ENCODE measurements at regions not wholly inside any gene's neighbourhood (a gene's known extent, or its start where the extent isn't known, plus 50 kb on each side); places are given as distances from the start of the nearest gene placed in this dataset.

DNA sequence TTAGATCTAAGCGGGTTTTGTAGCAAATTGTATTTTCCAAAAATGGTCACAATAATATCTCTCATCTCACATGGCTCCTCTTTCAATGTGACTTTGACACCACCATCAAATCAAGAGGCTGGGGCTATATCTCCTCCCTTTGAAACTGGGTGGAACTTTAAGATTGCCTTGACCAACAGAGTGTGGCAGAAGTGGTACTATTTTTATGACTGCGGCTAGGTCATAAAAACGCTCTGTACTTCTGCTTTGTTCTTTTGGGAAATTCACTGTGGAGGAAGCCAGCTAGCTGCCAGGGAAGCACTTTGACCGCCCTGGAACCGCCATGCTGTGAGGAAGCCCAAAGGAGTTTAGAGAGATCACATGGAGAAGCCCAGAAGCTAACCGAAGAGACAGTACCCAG is 50.7 kb upstream of the ACOT11 start:
- no peak overlapping the region for H3K4me3 ChIP-seq (ENCODE audit: low read depth in 1 of 2, low read length in 2 of 2)
- peaks cover 0 to 2% of the 10 kb centered on the region in 2 donors for H3K9me3 ChIP-seq (ENCODE audit: control insufficient read depth in 2 of 2, insufficient read depth in 1 of 2, low read depth in 1 of 2, low read length in 1 of 2)
- peaks cover 5 to 8% of the 10 kb centered on the region in 2 donors for H3K4me1 ChIP-seq (ENCODE audit: control insufficient read depth in 2 of 2, insufficient read depth in 2 of 2, low read length in 1 of 2)
- no peak overlapping the region for H3K27ac ChIP-seq (ENCODE audit: low read depth in 2 of 2, low read length in 1 of 2)
- H3K27me3 ChIP-seq (ENCODE audit: control insufficient read depth in 1 of 2, insufficient read depth in 2 of 2, low read length in 2 of 2): peaks cover 0 to 6% of the 10 kb centered on the region in 2 donors
- H3K36me3 ChIP-seq (ENCODE audit: control insufficient read depth in 2 of 2, insufficient read depth in 2 of 2, low read length in 1 of 2): no peaks in the 10 kb centered on the region
- 79 to 92% methylated on average over 6 of the region's 6 CpGs for WGBS, 2 donors

DNA sequence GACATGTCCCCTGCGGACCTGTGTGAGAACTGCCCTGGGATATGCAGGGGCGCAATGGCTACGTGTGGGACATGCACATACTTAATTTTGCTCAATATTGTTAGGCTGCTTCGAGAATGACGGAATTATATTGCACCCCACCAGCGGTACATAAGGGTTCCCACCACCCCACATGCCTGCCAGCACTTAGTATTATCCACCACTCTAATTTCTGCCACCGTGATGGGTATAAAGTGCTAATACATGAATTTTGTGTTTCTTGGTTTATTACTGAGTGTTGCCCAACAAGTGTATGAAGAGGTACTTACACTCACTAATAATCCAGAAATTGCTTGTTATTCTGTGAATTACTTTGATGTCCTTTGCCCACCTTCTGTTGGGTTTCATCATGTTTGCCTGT is 52.1 kb upstream of the ACOT11 start:
- H3K9me3 ChIP-seq (ENCODE audit: control insufficient read depth in 2 of 2, insufficient read depth in 1 of 2, low read depth in 1 of 2, low read length in 1 of 2): peaks cover 0 to 2% of the 10 kb centered on the region in 2 donors
- H3K4me1 ChIP-seq (ENCODE audit: control insufficient read depth in 2 of 2, insufficient read depth in 2 of 2, low read length in 1 of 2): peaks cover 5 to 8% of the 10 kb centered on the region in 2 donors
- H3K27me3 ChIP-seq (ENCODE audit: control insufficient read depth in 1 of 2, insufficient read depth in 2 of 2, low read length in 2 of 2): peaks cover 0 to 6% of the 10 kb centered on the region in 2 donors
- no peak overlapping the region for H3K4me3 ChIP-seq (ENCODE audit: low read depth in 1 of 2, low read length in 2 of 2)
- no peak overlapping the region for H3K27ac ChIP-seq (ENCODE audit: low read depth in 2 of 2, low read length in 1 of 2)
- H3K36me3 ChIP-seq (ENCODE audit: control insufficient read depth in 2 of 2, insufficient read depth in 2 of 2, low read length in 1 of 2): no peaks in the 10 kb centered on the region
- WGBS, 2 donors: 73 to 92% methylated on average over 7 of the region's 7 CpGs

DNA sequence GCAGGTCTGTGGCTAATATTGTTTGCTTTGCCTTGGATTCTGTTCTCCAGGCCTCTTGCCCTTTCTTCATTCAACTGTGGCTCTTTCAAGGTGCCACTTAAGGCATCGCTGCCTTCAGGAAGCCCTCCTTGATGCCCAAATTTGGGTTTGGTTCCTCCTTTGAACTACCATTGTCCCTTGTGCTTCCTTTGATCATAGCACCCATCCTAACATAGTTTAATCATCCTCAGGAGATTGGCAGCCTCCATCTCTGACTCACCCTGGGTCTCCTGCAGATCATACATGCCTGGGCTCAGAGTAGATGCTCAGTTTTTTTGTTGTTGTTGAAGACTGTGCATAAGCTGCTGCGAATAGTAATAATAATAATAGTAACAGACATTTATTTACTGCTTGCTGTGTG is 54.4 kb upstream of the ACOT11 start:
- peaks cover 0 to 2% of the 10 kb centered on the region in 2 donors for H3K4me1 ChIP-seq (ENCODE audit: control insufficient read depth in 2 of 2, insufficient read depth in 2 of 2, low read length in 1 of 2)
- no peak overlapping the region for H3K4me3 ChIP-seq (ENCODE audit: low read depth in 1 of 2, low read length in 2 of 2)
- no peaks in the 10 kb centered on the region for H3K27me3 ChIP-seq (ENCODE audit: control insufficient read depth in 1 of 2, insufficient read depth in 2 of 2, low read length in 2 of 2)
- 61 to 68% methylated on average over 2 of the region's 2 CpGs for WGBS, 2 donors
- H3K27ac ChIP-seq (ENCODE audit: low read depth in 2 of 2, low read length in 1 of 2): no peak overlapping the region
- no peaks in the 10 kb centered on the region for H3K36me3 ChIP-seq (ENCODE audit: control insufficient read depth in 2 of 2, insufficient read depth in 2 of 2, low read length in 1 of 2)
- H3K9me3 ChIP-seq (ENCODE audit: control insufficient read depth in 2 of 2, insufficient read depth in 1 of 2, low read depth in 1 of 2, low read length in 1 of 2): peaks cover 0 to 2% of the 10 kb centered on the region in 2 donors

DNA sequence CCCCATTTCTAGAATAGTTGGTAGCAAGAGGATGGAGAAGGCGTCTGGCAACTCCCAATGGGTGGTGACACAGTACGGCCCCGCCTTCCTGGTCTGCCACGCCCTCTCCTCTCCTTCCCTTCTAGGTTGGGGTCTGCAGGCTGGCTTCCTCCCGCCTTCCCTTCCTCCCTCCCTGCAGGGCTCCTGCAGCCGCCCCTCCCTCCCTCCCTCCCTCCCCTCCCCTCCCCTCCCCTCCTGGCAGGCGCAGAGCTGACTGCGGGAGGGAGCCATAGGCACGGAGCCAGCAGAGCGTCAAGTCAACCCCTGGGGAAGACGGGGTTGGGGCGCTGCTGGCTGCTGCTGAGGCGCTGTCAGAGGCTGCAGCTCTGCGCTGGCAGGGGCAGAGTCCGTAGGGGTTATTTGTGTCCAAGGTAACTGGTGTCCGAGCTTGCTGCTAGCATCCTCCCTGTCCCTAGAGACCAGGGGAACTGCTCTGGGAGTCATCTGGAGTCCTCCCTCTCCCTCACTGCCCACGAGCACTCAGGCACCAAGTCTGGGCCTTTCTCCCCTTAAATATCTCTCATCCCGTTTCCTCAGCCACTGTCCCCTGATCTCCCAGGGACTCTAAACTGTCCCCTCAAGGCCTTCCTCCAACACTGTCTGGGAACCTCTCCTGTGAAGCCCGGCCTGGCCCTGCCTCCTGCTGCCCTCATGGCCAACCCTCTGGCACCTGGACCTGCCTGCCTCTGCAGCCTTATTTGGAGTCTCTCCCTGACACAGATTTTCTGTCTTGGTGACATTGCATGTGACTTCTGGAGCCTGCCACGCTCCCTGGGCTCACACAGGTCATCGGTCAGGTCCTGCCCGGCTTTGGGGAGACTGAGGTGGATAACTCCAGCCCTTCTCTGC is 57.4 kb upstream of the ACOT11 start:
- Histone ChIP-seq H3K9me3 (ENCODE audit: control insufficient read depth in 2 of 2, insufficient read depth in 1 of 2, low read depth in 1 of 2, low read length in 1 of 2) (no peaks in the 10 kb centered on the region), H3K27ac (ENCODE audit: low read depth in 2 of 2, low read length in 1 of 2) (no peak overlapping the region), H3K4me1 (ENCODE audit: control insufficient read depth in 2 of 2, insufficient read depth in 2 of 2, low read length in 1 of 2) (peaks cover 2 to 3% of the 10 kb centered on the region in 2 donors), H3K4me3 (ENCODE audit: low read depth in 1 of 2, low read length in 2 of 2) (no peak overlapping the region), H3K36me3 (ENCODE audit: control insufficient read depth in 2 of 2, insufficient read depth in 2 of 2, low read length in 1 of 2) (no peaks in the 10 kb centered on the region), H3K27me3 (ENCODE audit: control insufficient read depth in 1 of 2, insufficient read depth in 2 of 2, low read length in 2 of 2) (no peaks in the 10 kb centered on the region)
- WGBS, 2 donors: 24 to 26% methylated on average over 20 to 22 of the region's 22 CpGs

DNA sequence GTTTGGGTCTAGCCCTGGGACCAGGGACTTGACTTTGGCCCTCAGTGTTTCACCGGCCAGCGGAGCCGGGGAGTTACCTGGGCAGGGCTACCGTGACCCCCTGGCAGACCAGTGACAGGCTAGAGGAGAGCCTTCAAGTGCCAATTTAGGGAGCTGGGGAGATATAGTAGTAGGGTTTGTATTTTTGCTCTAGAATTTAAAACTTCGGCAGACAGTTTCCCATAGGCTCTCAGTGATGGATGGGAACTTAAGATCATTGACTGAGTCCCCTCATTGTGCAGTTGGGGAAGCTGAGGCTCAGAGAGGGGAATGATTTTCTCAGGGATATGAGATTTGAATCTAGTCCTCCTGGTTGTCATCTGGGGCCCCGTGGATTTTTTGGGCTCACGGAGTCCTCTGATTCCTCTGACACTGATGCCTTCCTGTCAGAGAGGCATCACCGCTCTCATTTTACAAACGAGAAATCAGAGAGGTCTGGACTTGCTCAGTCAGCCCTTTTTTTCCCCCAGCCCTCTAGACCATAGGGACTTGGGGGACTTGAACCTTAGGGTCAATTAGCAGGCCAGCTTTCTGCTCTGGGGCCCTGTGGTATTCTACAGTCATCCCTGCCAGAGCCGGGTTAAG is 58.3 kb upstream of the ACOT11 start:
- H3K27me3 ChIP-seq (ENCODE audit: control insufficient read depth in 1 of 2, insufficient read depth in 2 of 2, low read length in 2 of 2): no peaks in the 10 kb centered on the region
- H3K4me3 ChIP-seq (ENCODE audit: low read depth in 1 of 2, low read length in 2 of 2): peak overlapping the region in 1 of 2 donors; percentile 73
- peaks cover 2 to 7% of the 10 kb centered on the region in 2 donors for H3K4me1 ChIP-seq (ENCODE audit: control insufficient read depth in 2 of 2, insufficient read depth in 2 of 2, low read length in 1 of 2)
- no peaks in the 10 kb centered on the region for H3K9me3 ChIP-seq (ENCODE audit: control insufficient read depth in 2 of 2, insufficient read depth in 1 of 2, low read depth in 1 of 2, low read length in 1 of 2)
- no peaks in the 10 kb centered on the region for H3K36me3 ChIP-seq (ENCODE audit: control insufficient read depth in 2 of 2, insufficient read depth in 2 of 2, low read length in 1 of 2)
- WGBS, 2 donors: 14 to 15% methylated on average over 10 of the region's 10 CpGs
- H3K27ac ChIP-seq (ENCODE audit: low read depth in 2 of 2, low read length in 1 of 2): peak overlapping the region in 1 of 2 donors; percentile 36

DNA sequence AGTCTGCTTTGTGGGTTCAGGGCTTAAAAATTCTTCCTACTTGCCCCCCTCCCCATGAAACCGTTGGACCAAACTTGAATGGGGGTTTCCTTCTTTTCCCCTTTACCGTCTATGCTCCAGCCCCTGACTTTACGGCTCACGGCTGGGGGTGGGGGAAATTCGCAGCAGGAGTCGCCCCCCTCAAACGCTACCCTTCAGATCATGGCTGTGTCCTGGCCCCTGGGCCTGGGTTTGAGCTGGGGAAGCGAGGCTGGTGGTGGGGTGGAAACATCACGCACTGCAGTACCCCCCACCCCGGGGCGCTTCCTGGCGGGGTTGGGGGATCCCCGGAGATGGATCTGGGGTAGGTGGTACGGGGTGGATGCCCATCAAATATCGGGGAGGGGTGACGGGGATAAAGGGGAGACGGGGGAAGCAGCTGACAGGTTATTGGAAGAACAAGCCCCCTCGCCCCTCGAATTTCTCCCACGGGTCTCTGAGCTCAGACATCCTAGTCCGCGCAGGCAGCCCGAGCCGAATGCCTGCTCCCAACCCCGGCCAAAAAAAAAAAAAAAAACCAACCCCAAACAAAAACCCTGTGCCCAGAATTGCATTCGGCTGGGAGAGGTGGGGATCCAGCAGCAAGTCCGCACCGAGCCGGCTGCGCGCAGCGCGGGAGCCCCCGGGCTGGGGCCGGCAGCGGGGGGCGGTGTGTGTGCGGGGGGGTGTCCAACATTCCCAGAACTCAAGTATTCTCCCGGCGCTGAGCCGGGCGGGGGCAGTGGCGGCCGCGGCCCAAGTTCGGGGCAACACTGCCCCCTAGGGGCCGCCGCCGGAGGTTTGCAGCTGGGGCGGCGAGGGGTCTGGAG is 59.0 kb upstream of the ACOT11 start:
- WGBS, 2 donors: 1% methylated on average over 49 to 51 of the region's 51 CpGs
- Histone ChIP-seq H3K36me3 (ENCODE audit: control insufficient read depth in 2 of 2, insufficient read depth in 2 of 2, low read length in 1 of 2) (no peaks in the 10 kb centered on the region), H3K27ac (ENCODE audit: low read depth in 2 of 2, low read length in 1 of 2) (peak overlapping the region; percentile 86 to 94), H3K27me3 (ENCODE audit: control insufficient read depth in 1 of 2, insufficient read depth in 2 of 2, low read length in 2 of 2) (no peaks in the 10 kb centered on the region), H3K4me1 (ENCODE audit: control insufficient read depth in 2 of 2, insufficient read depth in 2 of 2, low read length in 1 of 2) (peaks cover 2 to 7% of the 10 kb centered on the region in 2 donors), H3K9me3 (ENCODE audit: control insufficient read depth in 2 of 2, insufficient read depth in 1 of 2, low read depth in 1 of 2, low read length in 1 of 2) (no peaks in the 10 kb centered on the region), H3K4me3 (ENCODE audit: low read depth in 1 of 2, low read length in 2 of 2) (peak overlapping the region; percentile 50 to 73)

DNA sequence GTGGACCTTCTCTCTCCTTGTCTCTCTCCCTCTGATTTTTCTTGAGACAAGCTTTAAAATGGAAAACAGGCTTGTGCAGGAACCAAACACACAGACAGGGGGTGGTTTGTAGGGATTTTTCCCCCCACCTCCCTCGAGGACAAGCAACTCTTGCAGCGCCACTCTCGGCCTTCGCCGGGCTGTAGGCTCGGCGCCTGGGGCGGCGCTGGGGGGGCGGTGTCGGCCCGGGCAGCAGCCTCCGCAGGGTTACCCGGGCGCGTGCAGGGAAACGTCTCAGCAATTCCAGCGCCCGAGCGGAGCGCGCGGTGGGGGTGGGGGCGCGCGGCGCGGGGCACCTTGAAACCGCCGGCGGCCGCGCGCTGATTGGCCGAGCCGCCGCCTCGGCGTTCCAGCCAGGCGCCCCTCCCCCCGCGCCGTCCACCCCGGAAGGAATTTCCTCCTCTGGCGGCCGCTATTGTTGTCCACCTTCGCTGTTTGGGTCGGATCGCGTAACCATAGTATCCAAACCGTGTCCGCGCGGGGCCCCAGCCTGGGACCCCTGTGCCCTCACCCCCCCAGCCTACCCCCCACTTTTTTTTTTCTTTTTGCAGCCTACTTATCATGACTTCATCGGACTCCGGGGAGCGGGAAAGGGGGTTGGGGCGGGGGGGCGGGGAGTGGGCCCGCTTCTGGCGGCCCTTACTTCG is 59.8 kb upstream of the ACOT11 start:
- WGBS, 2 donors: 0% methylated on average over 40 to 62 of the region's 62 CpGs
- Histone ChIP-seq H3K9me3 (ENCODE audit: control insufficient read depth in 2 of 2, insufficient read depth in 1 of 2, low read depth in 1 of 2, low read length in 1 of 2) (no peaks in the 10 kb centered on the region), H3K4me1 (ENCODE audit: control insufficient read depth in 2 of 2, insufficient read depth in 2 of 2, low read length in 1 of 2) (peaks cover 2 to 7% of the 10 kb centered on the region in 2 donors)

DNA sequence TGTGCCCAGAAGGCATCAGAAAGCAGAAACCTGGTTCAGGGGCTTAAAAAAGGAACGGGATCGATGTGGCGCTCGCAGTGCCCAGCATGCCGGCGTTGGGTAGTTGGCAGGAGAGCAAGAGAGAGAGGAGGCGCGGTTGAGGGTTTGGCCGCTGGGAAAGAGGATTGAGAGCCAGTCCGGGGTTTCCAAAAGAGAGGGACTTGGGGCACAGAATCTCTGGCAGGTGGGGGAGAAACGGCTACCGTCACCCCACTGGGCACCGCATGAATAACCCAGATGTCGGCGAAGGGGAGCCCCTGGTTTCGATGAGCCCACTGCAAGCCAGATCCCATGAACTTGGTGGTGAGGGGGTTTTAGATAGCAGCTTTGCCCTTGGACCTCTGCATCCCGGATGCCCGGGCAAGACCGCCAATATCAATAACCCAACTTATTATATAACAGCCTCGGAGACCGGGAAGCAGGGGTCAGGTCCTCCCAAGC is 60.4 kb upstream of the ACOT11 start:
- Histone ChIP-seq H3K9me3 (ENCODE audit: control insufficient read depth in 2 of 2, insufficient read depth in 1 of 2, low read depth in 1 of 2, low read length in 1 of 2) (no peaks in the 10 kb centered on the region), H3K36me3 (ENCODE audit: control insufficient read depth in 2 of 2, insufficient read depth in 2 of 2, low read length in 1 of 2) (no peaks in the 10 kb centered on the region), H3K27me3 (ENCODE audit: control insufficient read depth in 1 of 2, insufficient read depth in 2 of 2, low read length in 2 of 2) (no peaks in the 10 kb centered on the region), H3K27ac (ENCODE audit: low read depth in 2 of 2, low read length in 1 of 2) (peak overlapping the region; percentile 86 to 90), H3K4me3 (ENCODE audit: low read depth in 1 of 2, low read length in 2 of 2) (peak overlapping the region; percentile 42 to 73), H3K4me1 (ENCODE audit: control insufficient read depth in 2 of 2, insufficient read depth in 2 of 2, low read length in 1 of 2) (peaks cover 2 to 7% of the 10 kb centered on the region in 2 donors)
- 16 to 19% methylated on average over 21 of the region's 21 CpGs for WGBS, 2 donors

More for the DNA sequence above, 59.8 kb upstream of the ACOT11 start:
- Histone ChIP-seq H3K27ac (ENCODE audit: low read depth in 2 of 2, low read length in 1 of 2) (peak overlapping the region; percentile 86 to 90), H3K4me3 (ENCODE audit: low read depth in 1 of 2, low read length in 2 of 2) (peak overlapping the region; percentile 50 to 73), H3K36me3 (ENCODE audit: control insufficient read depth in 2 of 2, insufficient read depth in 2 of 2, low read length in 1 of 2) (no peaks in the 10 kb centered on the region), H3K27me3 (ENCODE audit: control insufficient read depth in 1 of 2, insufficient read depth in 2 of 2, low read length in 2 of 2) (no peaks in the 10 kb centered on the region)

DNA sequence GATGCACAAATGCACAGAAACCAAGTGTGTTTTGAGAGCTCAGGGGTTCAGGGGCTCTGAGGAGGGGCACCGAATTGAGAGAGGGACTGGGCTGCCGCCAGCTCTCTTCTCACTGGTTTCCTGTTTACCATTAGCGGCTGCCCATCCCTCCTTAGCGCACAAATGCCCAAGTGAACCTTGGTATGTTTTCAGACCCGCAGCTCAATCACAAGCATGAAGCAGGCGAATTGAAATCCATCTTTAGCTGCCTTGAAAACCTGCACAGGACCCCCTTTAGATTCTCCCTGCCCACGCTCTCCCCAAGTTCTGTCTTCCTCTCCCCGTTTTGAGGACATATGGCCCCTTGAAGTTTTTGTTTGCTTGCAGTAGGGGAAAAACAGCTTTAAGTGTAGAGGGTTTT is 61.1 kb upstream of the ACOT11 start:
- Histone ChIP-seq H3K27ac (ENCODE audit: low read depth in 2 of 2, low read length in 1 of 2) (peak overlapping the region; percentile 23 to 63), H3K9me3 (ENCODE audit: control insufficient read depth in 2 of 2, insufficient read depth in 1 of 2, low read depth in 1 of 2, low read length in 1 of 2) (no peaks in the 10 kb centered on the region), H3K4me3 (ENCODE audit: low read depth in 1 of 2, low read length in 2 of 2) (no peak overlapping the region), H3K36me3 (ENCODE audit: control insufficient read depth in 2 of 2, insufficient read depth in 2 of 2, low read length in 1 of 2) (no peaks in the 10 kb centered on the region), H3K27me3 (ENCODE audit: control insufficient read depth in 1 of 2, insufficient read depth in 2 of 2, low read length in 2 of 2) (no peaks in the 10 kb centered on the region), H3K4me1 (ENCODE audit: control insufficient read depth in 2 of 2, insufficient read depth in 2 of 2, low read length in 1 of 2) (peaks cover 2 to 7% of the 10 kb centered on the region in 2 donors)
- 36 to 43% methylated on average over 8 of the region's 8 CpGs for WGBS, 2 donors
